ENCODE measurements at regions not wholly inside any gene's neighbourhood (a gene's known extent, or its start where the extent isn't known, plus 50 kb on each side); places are given as distances from the start of the nearest gene placed in this dataset.
"Not testable (repeated sequence)": the region's sequence is repeated elsewhere in the genome, so short reads cannot be mapped to it uniquely, and the experiment has no call there.

DNA sequence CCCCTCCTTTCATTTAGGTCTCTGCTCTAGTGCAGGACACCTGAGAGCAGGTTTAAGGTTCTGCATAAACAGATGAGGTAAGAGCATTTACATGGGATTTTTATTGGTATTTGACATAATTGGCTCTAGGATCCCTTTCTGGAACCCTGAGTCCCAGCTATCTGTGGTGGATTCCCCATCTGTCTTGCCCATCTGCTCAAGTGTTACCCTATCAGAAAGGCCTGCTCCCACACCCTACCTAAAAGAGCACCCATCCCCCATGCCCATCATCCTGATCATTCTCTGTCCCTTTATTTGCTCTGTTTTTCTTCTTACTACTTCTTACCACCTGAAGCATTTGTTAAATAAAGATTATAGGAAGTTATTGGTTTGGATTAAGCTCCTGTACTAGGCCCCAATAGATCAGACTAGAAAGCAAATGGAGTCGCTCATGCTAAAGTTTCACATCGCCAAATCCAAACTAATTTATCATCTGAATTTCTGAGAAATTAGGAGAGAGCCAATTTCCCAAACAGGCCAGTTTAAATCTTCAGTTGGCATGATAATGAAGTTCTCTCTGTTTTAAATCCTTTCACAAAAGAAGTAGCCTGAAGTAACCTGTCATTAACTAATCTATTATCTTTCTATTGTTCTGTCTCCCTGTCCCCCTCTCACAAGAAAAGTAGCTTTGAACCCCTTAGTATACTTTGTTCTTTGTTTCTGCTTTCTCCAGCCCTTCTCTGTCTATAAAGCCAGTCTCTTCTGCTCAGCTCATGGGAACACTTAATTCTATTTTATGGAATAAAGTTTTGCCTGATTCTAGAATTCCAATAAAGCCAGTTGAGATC lies 178.6 kb downstream of the ZNF674 start:
- no peak for DNase-seq

- DNase-seq: no peak
Measured at GRCh38 chrX:46354481-46354880, 190.7 kb downstream of the ZNF674 start.

DNA sequence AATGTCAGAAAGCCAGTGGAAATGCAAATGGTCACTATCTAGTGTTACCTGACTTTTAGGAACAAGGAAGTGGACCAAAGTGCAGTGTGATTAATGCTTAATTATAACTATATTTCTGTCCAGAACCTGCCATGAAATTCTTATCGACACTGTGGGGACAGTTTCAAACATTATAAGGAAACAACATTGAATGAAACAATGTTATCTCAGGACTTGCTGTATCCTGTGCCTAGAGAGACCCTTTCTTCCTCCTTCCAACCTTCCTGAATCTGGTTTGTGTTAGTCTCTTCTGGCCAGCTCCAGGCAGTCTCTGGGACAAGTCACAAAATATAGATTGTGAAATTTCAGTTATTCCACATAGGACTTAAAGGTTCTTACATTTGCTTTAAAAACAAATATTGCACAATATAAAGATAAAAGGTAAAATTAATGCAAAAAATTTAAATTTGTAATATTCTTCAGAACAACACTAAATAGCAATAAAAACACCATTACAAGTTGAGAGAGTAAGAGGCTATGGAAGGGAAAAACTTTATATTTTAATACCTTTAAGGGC lies 203.4 kb downstream of the ZNF674 start:
- DNase-seq: no peak

- no peak for DNase-seq
Measured at GRCh38 chrX:46340696-46341095, 204.5 kb downstream of the ZNF674 start.

- DNase-seq: no peak
Measured at GRCh38 chrX:46333550-46333949, 211.7 kb downstream of the ZNF674 start.

- no peak for DNase-seq
Measured at GRCh38 chrX:46330981-46331380, 214.2 kb downstream of the ZNF674 start.

DNA sequence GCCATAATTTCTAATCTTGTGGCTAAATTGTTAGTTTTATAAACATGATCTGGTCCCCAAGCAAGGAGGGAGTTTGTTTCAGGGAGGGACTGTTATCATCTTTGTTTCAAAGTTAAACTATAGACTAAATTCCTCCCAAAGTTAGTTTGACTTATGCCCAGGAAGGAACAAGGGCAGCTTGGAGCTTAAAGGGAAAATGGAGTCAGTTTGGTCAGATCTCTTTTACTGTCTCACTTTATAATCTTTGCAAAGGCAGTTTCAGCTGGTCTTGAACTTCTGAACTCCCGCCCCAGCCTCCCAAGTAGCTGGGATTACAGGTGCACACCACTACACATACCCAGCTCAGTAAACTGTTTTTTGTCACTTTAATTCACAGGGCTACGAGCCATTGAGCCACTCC lies 214.7 kb downstream of the ZNF674 start:
- no peak for DNase-seq

GRCh38 chrX:46328133-46328532 lies 217.1 kb downstream of the ZNF674 start:
- DNase-seq: no peak

DNA sequence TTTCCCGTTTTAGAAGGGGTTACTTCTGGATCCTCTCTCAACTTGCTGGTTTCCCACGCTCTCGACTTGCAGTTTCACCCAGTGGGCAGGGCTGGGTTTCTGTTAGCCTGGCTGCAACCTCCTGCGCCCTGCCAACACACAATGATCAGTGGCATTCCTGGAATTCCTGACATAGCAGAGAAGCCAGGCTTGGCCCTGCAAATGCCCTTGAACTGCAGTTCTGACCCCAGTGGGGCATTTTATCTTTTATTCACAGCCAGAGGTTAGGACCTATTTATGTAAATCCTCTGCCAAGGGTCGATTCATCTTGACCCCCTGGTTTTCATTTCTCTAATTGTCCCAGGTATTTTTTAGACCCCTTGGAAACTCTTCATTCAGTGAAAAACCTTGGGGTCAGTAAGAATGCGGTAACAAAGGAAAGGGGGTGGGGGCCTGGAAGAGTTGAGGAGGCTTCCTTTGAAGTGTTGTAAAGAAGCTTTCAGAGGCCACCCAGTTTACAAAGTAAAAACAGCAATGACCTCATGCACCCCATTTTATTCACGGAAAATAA lies 217.6 kb downstream of the ZNF674 start:
- no peak for DNase-seq

- DNase-seq: no peak
Measured at GRCh38 chrX:46326161-46326560, 219.1 kb downstream of the ZNF674 start.

GRCh38 chrX:46325312-46325877 lies 219.8 kb downstream of the ZNF674 start:
- DNase-seq: no peak

DNA sequence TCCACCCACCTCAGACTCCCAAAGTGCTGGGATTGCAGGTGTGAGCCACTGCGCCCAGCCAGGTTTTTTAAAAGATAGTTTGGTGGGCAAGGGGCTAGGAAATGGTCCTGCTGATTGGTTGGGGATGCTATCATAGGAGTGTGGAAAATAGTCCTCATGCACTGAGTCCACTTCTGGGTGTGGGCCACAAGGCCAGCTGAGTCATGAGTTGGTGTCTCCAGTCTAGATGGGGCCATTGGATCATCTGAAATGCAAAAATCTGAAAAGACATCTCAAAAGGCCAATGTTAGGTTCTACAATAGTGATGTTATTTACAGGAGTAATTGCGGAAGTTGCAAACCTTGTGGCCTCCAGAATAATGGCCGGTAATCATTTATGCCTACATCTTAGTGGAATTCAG lies 221.1 kb downstream of the ZNF674 start:
- no peak for DNase-seq

DNA sequence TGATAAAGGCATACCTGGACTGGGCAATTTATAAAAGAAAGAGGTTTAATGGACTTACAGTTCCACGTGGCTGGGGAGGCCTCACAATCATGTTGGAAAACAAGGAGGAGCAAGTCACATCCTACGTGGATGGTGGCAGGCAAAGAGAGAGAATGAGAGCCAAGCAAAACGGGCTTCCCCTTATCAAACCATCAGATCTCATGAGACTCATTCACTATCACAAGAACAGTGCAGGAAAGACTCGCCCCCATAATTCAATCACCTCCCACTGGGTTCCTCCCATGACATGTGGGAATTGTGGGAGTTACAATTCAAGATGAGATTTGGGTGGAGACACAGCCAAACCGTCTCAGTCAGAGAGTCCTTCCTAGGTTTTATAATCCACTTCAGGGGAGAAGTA lies 222.3 kb downstream of the ZNF674 start:
- DNase-seq: not testable (repeated sequence)

DNA sequence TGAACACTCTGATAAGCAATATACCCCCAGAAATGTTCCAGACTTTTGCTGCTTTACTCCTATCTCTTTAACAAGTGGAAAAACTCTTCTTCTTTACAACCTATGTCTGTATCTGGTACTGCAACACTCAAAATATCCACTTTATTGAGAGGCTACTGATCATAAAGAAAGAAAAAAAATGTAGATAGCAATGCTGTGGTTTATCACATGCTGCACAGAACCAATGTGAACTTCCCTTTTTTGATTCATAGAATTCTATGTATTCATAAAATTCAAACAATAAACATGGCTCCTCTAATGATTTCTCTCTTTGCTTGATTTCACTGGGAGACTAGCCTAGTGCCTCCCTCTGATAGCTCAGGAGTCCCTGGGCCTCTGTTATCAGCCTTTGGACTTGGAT lies 223.5 kb downstream of the ZNF674 start:
- DNase-seq: no peak

GRCh38 chrX:46319750-46320149 lies 225.5 kb downstream of the ZNF674 start:
- no peak for DNase-seq

DNA sequence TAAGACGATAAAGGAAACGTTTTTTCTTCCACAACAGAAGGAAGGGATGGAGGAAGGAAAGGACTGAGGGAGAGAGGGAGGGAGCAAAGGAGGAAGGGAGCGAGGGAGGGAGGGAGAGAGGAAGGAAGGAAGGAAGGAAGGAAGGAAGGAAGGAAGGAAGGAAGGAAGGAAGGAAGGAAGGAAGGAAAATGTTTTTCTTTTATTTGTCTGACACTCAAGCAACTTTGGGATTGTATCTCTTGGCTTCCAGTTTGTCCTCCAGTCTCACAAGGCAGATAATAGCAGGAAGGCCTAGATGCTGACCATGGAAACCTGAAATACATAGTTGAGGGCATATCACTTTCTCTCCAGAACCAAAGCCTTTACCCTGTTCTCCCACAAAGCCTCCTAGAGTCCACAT lies 226.7 kb downstream of the ZNF674 start:
- no peak for DNase-seq

DNA sequence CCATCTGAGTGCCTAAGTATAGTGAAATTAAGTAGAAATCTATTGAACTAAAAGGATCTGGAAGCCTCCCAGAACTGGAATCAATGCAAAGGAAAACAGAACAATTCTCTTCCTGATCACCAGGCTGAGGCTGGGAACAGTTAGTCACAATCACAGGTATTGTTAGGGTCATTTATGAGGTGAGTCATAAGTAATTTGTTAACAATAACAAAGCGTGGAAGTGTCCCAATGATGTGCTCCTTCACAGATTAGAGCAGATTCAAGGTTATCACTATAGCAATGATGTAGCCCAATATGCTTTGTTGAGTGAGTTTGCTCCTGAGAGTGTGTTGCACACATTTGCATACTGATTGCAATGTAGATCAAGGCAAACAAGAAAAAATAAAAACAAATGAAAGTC lies 228.1 kb downstream of the ZNF674 start:
- no peak for DNase-seq

DNA sequence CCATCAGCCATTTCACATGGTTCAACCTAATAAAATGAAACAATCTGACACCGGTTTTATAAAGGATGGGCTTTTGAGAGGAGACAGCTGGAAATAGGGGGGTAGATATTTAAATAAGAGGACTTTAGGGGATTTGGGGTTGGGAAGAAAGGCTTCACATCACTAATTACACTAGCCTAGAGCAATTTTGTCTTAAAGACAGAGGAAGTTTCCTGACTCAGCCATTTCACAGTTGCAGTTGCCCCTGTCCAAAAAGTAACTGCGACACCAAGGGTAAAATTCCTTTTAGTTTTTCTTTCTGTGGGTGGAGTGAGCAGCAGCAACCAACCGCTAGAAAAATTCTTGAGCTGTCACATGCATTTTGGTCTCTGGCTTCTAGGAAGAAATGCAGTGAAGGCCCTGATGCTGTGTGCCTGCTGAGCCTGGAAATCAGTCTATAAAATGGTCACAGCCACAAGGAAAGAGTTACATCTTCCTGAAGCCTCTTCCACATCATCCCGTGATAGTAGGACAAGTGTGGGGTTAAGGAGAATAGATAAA lies 233.6 kb downstream of the ZNF674 start:
- no peak for DNase-seq

- no peak for DNase-seq
Measured at GRCh38 chrX:46310815-46311497, 234.3 kb downstream of the ZNF674 start.

- no peak for DNase-seq
Measured at GRCh38 chrX:46308110-46308509, 237.1 kb downstream of the ZNF674 start.

DNA sequence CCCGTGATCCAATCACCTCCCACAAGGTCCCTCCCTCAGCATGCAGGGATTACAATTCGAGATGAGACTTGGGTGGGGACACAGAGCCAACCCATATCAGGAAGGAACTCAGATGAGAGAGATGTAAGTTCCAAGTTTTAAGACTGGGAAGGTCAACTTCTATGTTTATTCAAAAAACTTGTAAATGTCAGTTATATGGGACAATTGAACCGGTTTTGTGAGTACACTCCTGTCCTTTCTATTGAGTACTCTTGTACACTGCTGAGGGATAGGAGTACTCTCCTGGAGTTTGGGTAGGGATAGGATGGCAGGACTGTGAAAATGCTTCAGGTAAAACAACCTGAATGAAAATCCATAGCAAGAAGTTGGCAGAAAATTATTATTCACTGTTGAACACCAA lies 239.1 kb downstream of the ZNF674 start:
- no peak for DNase-seq

DNA sequence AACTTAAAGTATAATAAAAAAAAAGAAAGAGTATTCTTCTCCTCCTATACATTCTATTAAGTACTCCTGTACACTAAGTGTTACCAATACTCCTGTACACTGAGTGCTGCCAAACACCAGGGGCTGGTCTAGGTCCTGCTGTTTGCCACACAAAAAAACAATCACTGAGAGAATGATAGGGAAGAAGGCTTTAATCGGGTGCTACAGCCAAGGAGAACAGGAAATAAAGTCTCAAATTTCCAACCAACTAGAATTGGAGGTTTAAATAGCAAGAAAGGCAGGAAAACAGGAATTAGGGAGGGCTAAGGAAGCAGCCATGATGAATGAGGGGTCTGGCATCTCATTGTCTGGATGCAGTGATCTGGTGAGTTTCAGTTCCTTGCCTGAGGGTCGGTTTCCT lies 239.8 kb downstream of the ZNF674 start:
- DNase-seq: no peak

- no peak for DNase-seq
Measured at GRCh38 chrX:46301903-46302302, 243.3 kb downstream of the ZNF674 start.

Measured in skin of body (tissue), 1 donor.